Psoas muscle (tissue), 7 donors: ENCODE measurements at regions not wholly inside any gene's neighbourhood (a gene's known extent, or its start where the extent isn't known, plus 50 kb on each side); places are given as distances from the start of the nearest gene placed in this dataset.

Experiments
- ATAC-seq, 4 donors: fragments of 200-7000 bp; cut with Tn5 transposase; one replicate each; pipeline ENCODE4 v1.9.1; 2020; ENCODE audit warnings: moderate library complexity in 3 of 4, mild to moderate bottlenecking in 2 of 4
- DNase-seq, 2 donors: peaks; one replicate each; pipeline ENCODE4 v3.0.0-alpha.2; 2020
- H3K27ac ChIP-seq: fragments of 200-600 bp; one replicate; pipeline ENCODE4 v1.8.0; 2022
- H3K27me3 ChIP-seq, 3 donors: fragments of 200-600 bp in 1 of 3; one replicate each; pipeline versions ENCODE4 v1.6.1 to v1.8.0; 2013 to 2022; ENCODE audit warnings: low read length in 2 of 3, mild to moderate bottlenecking in 2 of 3, moderate library complexity in 1 of 3; ENCODE audit not compliant: insufficient read depth in 3 of 3
- H3K36me3 ChIP-seq, 2 donors: fragments of 200-600 bp in 1 of 2; one replicate each; pipeline versions ENCODE4 v1.6.1 to v1.8.0; 2013 to 2022; ENCODE audit warnings: low read depth in 1 of 2, mild to moderate bottlenecking in 1 of 2, moderate library complexity in 1 of 2; ENCODE audit not compliant: insufficient read depth in 1 of 2
- H3K4me1 ChIP-seq: fragments of 200-600 bp; one replicate; pipeline ENCODE4 v1.8.0; 2022
- H3K4me3 ChIP-seq: fragments of 200-600 bp; one replicate; pipeline ENCODE4 v1.8.0; 2022; ENCODE audit warnings: mild to moderate bottlenecking
- H3K9me3 ChIP-seq: fragments of 200-600 bp; one replicate; pipeline ENCODE4 v1.8.0; 2022
- CTCF ChIP-seq: fragments of 200-600 bp; IDR thresholded peaks from one replicate; pipeline ENCODE4 v1.8.0; 2022; ENCODE audit warnings: antibody characterized with exemption
- WGBS, 3 donors: extraction: QIAGEN DNeasy Blood & Tissue Kit; methylation state at CpG; one replicate each; pipeline versions ENCODE4 v1.1.6 to v1.1.7; 2013; 5-methylcytosine and 5-hydroxymethylcytosine counted together
- intact Hi-C, 2 donors: fragments of 100-400 bp; cut with DNase I; formaldehyde crosslinking; loops; one replicate each; pipeline versions ENCODE4 v1.11.0 to v1.14.2; 2022
- donor health status: healthy with polysubstance abuse.
- donor health status: DM: no; HTN: no; CAD: no; lungs with moderate emphysema.
- donor health status: Bipolar disorder and iron deficiency.
- donor health status: healthy.
- donor health status: DM: yes; HTN: yes; CAD: no.
- donor health status: DM: no; HTN: no; CAD: no.
- donor health status: DM: yes; HTN: yes; CAD: no.

GRCh38 chr12:20017802-20018201 is 350.5 kb upstream of the PDE3A start:
- Histone ChIP-seq H3K27me3 (no peaks in the 10 kb centered on the region), H3K4me3 (no peak overlapping the region), H3K36me3 (no peaks in the 10 kb centered on the region), H3K27ac (no peak overlapping the region), H3K9me3 (no peaks in the 10 kb centered on the region), H3K4me1 (no peaks in the 10 kb centered on the region)
- DNase-seq, result no peak
- no peak for TF ChIP-seq CTCF
- ATAC-seq, result no peak
- intact Hi-C loops, result no loop called here

- Histone ChIP-seq H3K27ac (no peak overlapping the region), H3K36me3 (no peaks in the 10 kb centered on the region), H3K4me3 (no peak overlapping the region), H3K27me3 (no peaks in the 10 kb centered on the region), H3K4me1 (no peaks in the 10 kb centered on the region), H3K9me3 (no peaks in the 10 kb centered on the region)
- TF ChIP-seq CTCF, result no peak
- no peak for ATAC-seq
- intact Hi-C loops, result no loop called here
- DNase-seq, result no peak
- 57 to 63% (median 59%) methylated on average over 3 of the region's 3 CpGs for WGBS, 3 donors
Measured at GRCh38 chr12:20018406-20018805, 349.9 kb upstream of the PDE3A start.

- intact Hi-C loops, result no loop called here
- DNase-seq (no peak), ATAC-seq (peak in 1 of 4 donors; percentile 43)
- Histone ChIP-seq H3K4me1 (no peaks in the 10 kb centered on the region), H3K4me3 (no peak overlapping the region), H3K9me3 (no peaks in the 10 kb centered on the region), H3K36me3 (no peaks in the 10 kb centered on the region), H3K27ac (no peak overlapping the region), H3K27me3 (no peaks in the 10 kb centered on the region)
- WGBS, 3 donors, result 25 to 31% (median 30%) methylated on average over 6 of the region's 6 CpGs
- no peak for TF ChIP-seq CTCF
Measured at GRCh38 chr12:20024194-20024593, 344.1 kb upstream of the PDE3A start.

- ATAC-seq, result no peak
- H3K4me1 ChIP-seq, result no peaks in the 10 kb centered on the region
- H3K27ac ChIP-seq, result no peak overlapping the region
- no peaks in the 10 kb centered on the region for H3K36me3 ChIP-seq
- H3K9me3 ChIP-seq, result no peaks in the 10 kb centered on the region
- no peak for TF ChIP-seq CTCF
- DNase-seq, result no peak
- no peak overlapping the region for H3K4me3 ChIP-seq
- intact Hi-C loops, result no loop called here
- WGBS, 3 donors, result 91 to 95% (median 94%) methylated on average over 1 of the region's 1 CpG
- H3K27me3 ChIP-seq, result no peaks in the 10 kb centered on the region
Measured at GRCh38 chr12:20028033-20028432, 340.3 kb upstream of the PDE3A start.

GRCh38 chr12:20030826-20031225 is 337.5 kb upstream of the PDE3A start:
- Histone ChIP-seq H3K9me3 (no peaks in the 10 kb centered on the region), H3K27ac (no peak overlapping the region), H3K36me3 (no peaks in the 10 kb centered on the region), H3K4me1 (no peaks in the 10 kb centered on the region), H3K4me3 (no peak overlapping the region), H3K27me3 (no peaks in the 10 kb centered on the region)
- intact Hi-C loops, result no loop called here
- no peak for ATAC-seq
- no peak for TF ChIP-seq CTCF
- no peak for DNase-seq
- 8 to 42% (median 21%) methylated on average over 1 of the region's 1 CpG for WGBS, 3 donors
